Prostate gland (tissue), 2 donors: ENCODE measurements at regions not wholly inside any gene's neighbourhood (a gene's known extent, or its start where the extent isn't known, plus 50 kb on each side); places are given as distances from the start of the nearest gene placed in this dataset.

Source experiments
- DNase-seq: peaks from one replicate; pipeline ENCODE4 v3.0.0-alpha.2; 2019; ENCODE audit warnings: low spot score
- H3K27ac ChIP-seq, 2 donors: fragments of 200-600 bp; sonication (generic); 2 replicates each; pipeline ENCODE4 v1.5.1; 2017 to 2019
- H3K27me3 ChIP-seq: fragments of 200-600 bp; sonication (generic); replicated peaks from 2 replicates; pipeline ENCODE4 v1.5.1; 2019; ENCODE audit not compliant: insufficient read depth
- H3K36me3 ChIP-seq, 2 donors: fragments of 200-600 bp; sonication (generic); 1 replicate in 1 of 2; 2 replicates in 1 of 2; pipeline versions ENCODE4 v1.5.1 to v1.8.1; 2017 to 2019
- H3K4me1 ChIP-seq: fragments of 200-600 bp; sonication (generic); replicated peaks from 2 replicates; pipeline ENCODE4 v1.5.1; 2019
- H3K4me3 ChIP-seq, 2 donors: fragments of 200-600 bp; sonication (generic); 2 replicates each; pipeline ENCODE4 v1.5.1; 2017 to 2019
- H3K9me3 ChIP-seq: fragments of 200-600 bp; sonication (generic); 2 replicates; pipeline ENCODE4 v1.5.1; 2017
- CTCF ChIP-seq, 4 experiments: fragments of 200-600 bp in 2 of 4; fragments of 450-650 bp in 2 of 4; sonication (generic) in 2 of 4; IDR thresholded peaks; 1 replicate in 3 of 4; 2 replicates in 1 of 4; pipeline ENCODE4 v1.5.1; 2016 to 2019; ENCODE audit warnings: antibody characterized with exemption in 4 of 4, mild to moderate bottlenecking in 2 of 4, moderate library complexity in 2 of 4
- POLR2A ChIP-seq: fragments of 450-650 bp; IDR thresholded peaks from one replicate; pipeline ENCODE4 v1.6.1; 2016; ENCODE audit warnings: antibody characterized with exemption, mild to moderate bottlenecking
- POLR2AphosphoS5 ChIP-seq: sonication (generic); formaldehyde crosslinking; IDR thresholded peaks from one replicate; pipeline ENCODE4 v1.6.1; 2017; ENCODE audit warnings: antibody characterized with exemption
- WGBS: methylation state at CpG from one replicate; pipeline ENCODE4 v1.1.5; 2018; 5-methylcytosine and 5-hydroxymethylcytosine counted together
- intact Hi-C: fragments of 100-400 bp; cut with DNase I; formaldehyde crosslinking; loops from one replicate; pipeline ENCODE4 v1.14.2; 2022

- H3K27ac ChIP-seq = no peak overlapping the region
- H3K4me1 ChIP-seq = no peaks in the 10 kb centered on the region
- WGBS = 71% methylated on average over 1 of the region's 1 CpG
- no peaks in the 10 kb centered on the region for H3K36me3 ChIP-seq
- DNase-seq = no peak
- H3K27me3 ChIP-seq = no peaks in the 10 kb centered on the region
- H3K9me3 ChIP-seq = no peaks in the 10 kb centered on the region
- no peak for TF ChIP-seq POLR2AphosphoS5
- no peak overlapping the region for H3K4me3 ChIP-seq
- intact Hi-C loops = no loop called here
These were observed 193.5 kb upstream of the CAMK1G start for GRCh38 chr1:209389975-209390374.

DNA sequence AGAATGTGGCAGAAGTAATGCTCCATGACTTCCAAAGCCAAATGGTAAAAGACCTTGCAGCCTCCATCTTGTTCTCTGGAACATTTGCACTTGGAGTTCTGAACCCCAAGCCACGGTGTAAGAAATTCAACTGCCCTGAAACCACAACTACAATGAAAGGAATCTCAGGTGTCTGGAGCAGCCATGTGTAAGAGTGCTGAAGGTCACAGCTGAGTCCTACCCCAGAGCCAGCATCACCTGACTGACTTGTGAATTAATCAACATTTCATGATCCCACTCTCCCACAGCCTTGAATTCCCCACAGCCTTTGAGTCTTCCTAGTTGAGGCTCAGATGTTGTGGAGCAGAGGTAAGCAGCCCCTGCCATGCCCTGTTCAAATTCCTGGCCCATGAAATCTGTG is 192.8 kb upstream of the CAMK1G start:
- TF ChIP-seq POLR2AphosphoS5 (no peak), CTCF (IDR thresholded peaks at IDR 0.05) (no peak), POLR2A (no peak)
- Histone ChIP-seq H3K4me1 (no peaks in the 10 kb centered on the region), H3K36me3 (no peaks in the 10 kb centered on the region), H3K27me3 (no peaks in the 10 kb centered on the region), H3K27ac (no peak overlapping the region), H3K9me3 (no peaks in the 10 kb centered on the region), H3K4me3 (no peak overlapping the region)
- intact Hi-C loops = no loop called here
- DNase-seq = no peak
- WGBS = 93% methylated on average over 1 of the region's 1 CpG

- Histone ChIP-seq H3K27me3 (no peaks in the 10 kb centered on the region), H3K4me1 (no peaks in the 10 kb centered on the region), H3K4me3 (no peak overlapping the region), H3K36me3 (no peaks in the 10 kb centered on the region), H3K9me3 (no peaks in the 10 kb centered on the region), H3K27ac (no peak overlapping the region)
- no peak for DNase-seq
- intact Hi-C loops = no loop called here
- 84% methylated on average over 2 of the region's 2 CpGs for WGBS
- TF ChIP-seq CTCF (IDR thresholded peaks at IDR 0.05) (no peak), POLR2A (no peak), POLR2AphosphoS5 (no peak)
These were observed 191.7 kb upstream of the CAMK1G start for GRCh38 chr1:209391792-209392191.

DNA sequence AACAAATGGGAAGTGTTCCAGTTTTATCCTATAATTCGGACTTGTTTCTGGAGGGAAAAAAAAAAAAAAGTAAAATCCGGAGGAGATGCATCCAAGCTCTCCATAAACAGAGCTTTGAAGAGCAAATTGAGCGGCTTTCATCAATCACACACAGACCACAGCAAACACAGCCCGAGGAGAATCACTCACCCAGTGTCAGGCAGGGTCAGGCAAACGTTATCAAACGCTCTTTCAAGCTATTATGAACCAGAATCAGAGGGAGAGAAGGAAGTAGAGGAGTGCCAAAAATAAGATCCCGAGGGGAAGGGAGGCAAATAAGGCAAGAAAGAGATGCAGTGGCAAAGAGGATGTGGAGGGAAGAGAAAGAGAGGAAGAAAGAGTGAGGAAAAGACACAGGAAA is 188.3 kb upstream of the CAMK1G start:
- H3K4me3 ChIP-seq = no peak overlapping the region
- H3K36me3 ChIP-seq = no peaks in the 10 kb centered on the region
- no peaks in the 10 kb centered on the region for H3K27me3 ChIP-seq
- intact Hi-C loops = no loop called here
- no peak for DNase-seq
- H3K9me3 ChIP-seq = no peaks in the 10 kb centered on the region
- WGBS = 29% methylated on average over 7 of the region's 7 CpGs
- TF ChIP-seq CTCF (IDR thresholded peaks at IDR 0.05) (no peak), POLR2AphosphoS5 (no peak), POLR2A (no peak)
- H3K27ac ChIP-seq = no peak overlapping the region
- no peaks in the 10 kb centered on the region for H3K4me1 ChIP-seq

GRCh38 chr1:209397371-209397770 is 186.1 kb upstream of the CAMK1G start:
- Histone ChIP-seq H3K27me3 (no peaks in the 10 kb centered on the region), H3K9me3 (no peaks in the 10 kb centered on the region), H3K4me1 (no peaks in the 10 kb centered on the region), H3K27ac (peak overlapping the region; percentile 28 to 60), H3K4me3 (no peak overlapping the region), H3K36me3 (no peaks in the 10 kb centered on the region)
- 5% methylated on average over 6 of the region's 6 CpGs for WGBS
- TF ChIP-seq CTCF (IDR thresholded peaks at IDR 0.05) (no peak), POLR2AphosphoS5 (no peak), POLR2A (no peak)
- DNase-seq = no peak
- intact Hi-C loops = no loop called here
